H1 (cell line): ENCODE measurements at regions not wholly inside any gene's neighbourhood (a gene's known extent, or its start where the extent isn't known, plus 50 kb on each side); places are given as distances from the start of the nearest gene placed in this dataset.

Experiments
- CTCF ChIA-PET: fragments of 300-600 bp; sonication (Branson Sonifier 250); formaldehyde crosslinking; loops from one replicate; lab custom pipeline; 2021; ENCODE audit not compliant: partially characterized antibody; lab: Charles Lee
- POLR2A ChIA-PET: fragments of 300-600 bp; sonication (Branson Sonifier 250); formaldehyde crosslinking; loops from one replicate; lab custom pipeline; 2021; ENCODE audit warnings: inconsistent platforms; ENCODE audit not compliant: partially characterized antibody; lab: Charles Lee
- DNase-seq, 2 experiments: peaks; one replicate each; pipeline versions ENCODE4 v3.0.0 to v3.0.0-alpha.2; 2010 to 2022; ENCODE audit warnings: low spot score in 2 of 2, low read depth in 1 of 2, mixed read lengths in 1 of 2
- FAIRE-seq: peaks from 2 replicates; lab custom pipeline; 2011; peaks lifted over from hg19 to GRCh38; lab: Jason Lieb, UNC
- H2AFZ ChIP-seq: 2 replicates; pipeline ENCODE4 v1.8.1; 2012; ENCODE audit warnings: low read length, inconsistent platforms
- H2AK5ac ChIP-seq: 2 replicates; pipeline ENCODE4 v1.6.1; 2013; ENCODE audit warnings: low read depth, low read length
- H2BK120ac ChIP-seq: replicated peaks from 2 replicates; pipeline ENCODE3; 2013; ENCODE audit warnings: low read depth, low read length, inconsistent platforms
- H2BK12ac ChIP-seq: 2 replicates; pipeline ENCODE4 v1.6.1; 2013; ENCODE audit warnings: low read depth, low read length
- H2BK15ac ChIP-seq: 2 replicates; pipeline ENCODE4 v1.6.1; 2013; ENCODE audit warnings: low read length
- H2BK20ac ChIP-seq: 2 replicates; pipeline ENCODE4 v1.6.1; 2013; ENCODE audit warnings: low read length
- H2BK5ac ChIP-seq: 2 replicates; pipeline ENCODE4 v1.6.1; 2013; ENCODE audit warnings: low read depth, low read length
- H3K14ac ChIP-seq: 2 replicates; pipeline ENCODE4 v1.6.1; 2013; ENCODE audit warnings: inconsistent platforms; ENCODE audit not compliant: insufficient read length
- H3K18ac ChIP-seq: 2 replicates; pipeline ENCODE4 v1.6.1; 2013; ENCODE audit warnings: low read length; ENCODE audit errors: extremely low read depth
- H3K23ac ChIP-seq: 2 replicates; pipeline ENCODE4 v1.6.1; 2013; ENCODE audit warnings: inconsistent platforms; ENCODE audit not compliant: insufficient read length
- H3K23me2 ChIP-seq: 2 replicates; pipeline ENCODE4 v1.6.1; 2013; ENCODE audit warnings: low read depth, low read length
- H3K27ac ChIP-seq: 2 replicates; pipeline ENCODE4 v1.6.1; 2011; ENCODE audit warnings: low read depth, low read length, inconsistent platforms
- H3K27me3 ChIP-seq, 4 experiments: replicated peaks in 1 of 4; 1 replicate in 1 of 4; 2 replicates in 3 of 4; pipeline versions ENCODE4 v1.6.1 to v1.8.1; 2011 to 2013; ENCODE audit warnings: low read length in 3 of 4, mild to moderate bottlenecking in 3 of 4, inconsistent platforms in 2 of 4, mixed read lengths in 2 of 4, moderate library complexity in 1 of 4; ENCODE audit not compliant: control insufficient read depth in 3 of 4, insufficient read depth in 3 of 4; ENCODE audit errors: extremely low read depth in 1 of 4
- H3K36me3 ChIP-seq, 4 experiments: 2 replicates each; pipeline versions ENCODE4 v1.6.1 to v1.8.1; 2011 to 2013; ENCODE audit warnings: mild to moderate bottlenecking in 4 of 4, low read length in 3 of 4, moderate library complexity in 2 of 4, control low read depth in 1 of 4, inconsistent platforms in 1 of 4; ENCODE audit not compliant: insufficient read depth in 4 of 4, control insufficient read depth in 2 of 4
- H3K4ac ChIP-seq: replicated peaks from 2 replicates; pipeline ENCODE3; 2013; ENCODE audit warnings: low read length, low read depth, mixed read lengths, inconsistent platforms; ENCODE audit not compliant: insufficient read length
- H3K4me1 ChIP-seq, 4 experiments: replicated peaks in 1 of 4; 1 replicate in 1 of 4; 2 replicates in 3 of 4; pipeline versions ENCODE4 v1.6.1 to v1.8.1; 2011 to 2013; ENCODE audit warnings: low read length in 3 of 4, inconsistent platforms in 2 of 4, mixed read lengths in 1 of 4; ENCODE audit not compliant: insufficient read depth in 4 of 4, control insufficient read depth in 3 of 4
- H3K4me2 ChIP-seq, 2 experiments: 2 replicates each; pipeline versions ENCODE4 v1.6.1 to v1.8.1; 2011 to 2013; ENCODE audit warnings: low read depth in 2 of 2, low read length in 2 of 2, control low read depth in 1 of 2, inconsistent platforms in 1 of 2, mild to moderate bottlenecking in 1 of 2; ENCODE audit not compliant: insufficient read depth in 1 of 2
- H3K4me3 ChIP-seq, 4 experiments: fragments of 200-600, 300-600 bp in 1 of 4; sonication (generic), shearing (Covaris generic), sonication (Bioruptor Twin) in 1 of 4; 2 replicates each; pipeline versions ENCODE4 v1.5.1 to v1.8.1; 2011 to 2016; ENCODE audit warnings: low read length in 4 of 4, low read depth in 3 of 4, control low read depth in 2 of 4, inconsistent platforms in 2 of 4, mild to moderate bottlenecking in 2 of 4, mixed read lengths in 1 of 4, moderate library complexity in 1 of 4; ENCODE audit not compliant: insufficient read depth in 2 of 4; ENCODE audit errors: extremely low read depth in 1 of 4
- H3K56ac ChIP-seq: replicated peaks from 2 replicates; pipeline ENCODE3; 2013; ENCODE audit warnings: low read depth, mild to moderate bottlenecking, mixed read lengths, low read length, inconsistent platforms; ENCODE audit not compliant: insufficient read length
- H3K79me1 ChIP-seq: 2 replicates; pipeline ENCODE4 v1.6.1; 2013; ENCODE audit warnings: low read depth, low read length, control low read depth
- H3K79me2 ChIP-seq, 2 experiments: 2 replicates each; pipeline versions ENCODE4 v1.6.1 to v1.8.1; 2012 to 2013; ENCODE audit warnings: low read length in 2 of 2, mild to moderate bottlenecking in 2 of 2, inconsistent platforms in 1 of 2; ENCODE audit not compliant: insufficient read depth in 2 of 2, control insufficient read depth in 1 of 2
- H3K9ac ChIP-seq, 4 experiments: replicated peaks in 1 of 4; 1 replicate in 1 of 4; 2 replicates in 3 of 4; pipeline versions ENCODE4 v1.6.1 to v1.8.1; 2011 to 2013; ENCODE audit warnings: low read depth in 3 of 4, low read length in 3 of 4, control low read depth in 2 of 4, mild to moderate bottlenecking in 2 of 4, moderate library complexity in 2 of 4, inconsistent platforms in 1 of 4; ENCODE audit errors: extremely low read depth in 1 of 4
- H3K9me3 ChIP-seq, 2 experiments: 2 replicates each; pipeline versions ENCODE4 v1.6.1 to v1.8.1; 2012 to 2013; ENCODE audit warnings: mild to moderate bottlenecking in 2 of 2, moderate library complexity in 2 of 2, control low read depth in 1 of 2, inconsistent platforms in 1 of 2, low read depth in 1 of 2, low read length in 1 of 2, mixed read lengths in 1 of 2; ENCODE audit not compliant: insufficient read depth in 2 of 2
- H4K20me1 ChIP-seq, 2 experiments: replicated peaks in 1 of 2; 2 replicates each; pipeline versions ENCODE3 to v1.8.1; 2011 to 2013; ENCODE audit warnings: inconsistent platforms in 2 of 2, low read length in 2 of 2, mild to moderate bottlenecking in 1 of 2; ENCODE audit not compliant: insufficient read depth in 2 of 2, control insufficient read depth in 1 of 2
- H4K5ac ChIP-seq: 2 replicates; pipeline ENCODE4 v1.6.1; 2013; ENCODE audit warnings: low read length, low read depth, mixed read lengths, inconsistent platforms; ENCODE audit not compliant: insufficient read length
- H4K8ac ChIP-seq: 2 replicates; pipeline ENCODE4 v1.8.0; 2013; ENCODE audit warnings: mild to moderate bottlenecking, moderate library complexity, low read length, inconsistent platforms; ENCODE audit not compliant: insufficient read depth; ENCODE audit errors: extremely low read depth
- H4K91ac ChIP-seq: replicated peaks from 2 replicates; pipeline ENCODE3; 2013; ENCODE audit warnings: low read length, mixed read lengths, inconsistent platforms; ENCODE audit not compliant: insufficient read length
- BACH1 ChIP-seq: IDR thresholded peaks from 2 replicates; pipeline ENCODE4 v1.6.1; 2012; ENCODE audit warnings: low read length, improper control_type of control experiment
- BRCA1 ChIP-seq: IDR thresholded peaks from 2 replicates; pipeline ENCODE4 v1.6.1; 2012; ENCODE audit warnings: low read depth, low read length, improper control_type of control experiment
- HDAC6 ChIP-seq: IDR thresholded peaks from one replicate; pipeline ENCODE4 v1.7.1; 2012; ENCODE audit warnings: low read depth, mild to moderate bottlenecking, inconsistent platforms, low read length, moderate library complexity
- MAFK ChIP-seq: IDR thresholded peaks from 2 replicates; pipeline ENCODE4 v1.6.1; 2012; ENCODE audit warnings: low read depth, mild to moderate bottlenecking, improper control_type of control experiment, low read length
- NRF1 ChIP-seq: IDR thresholded peaks from 2 replicates; pipeline ENCODE4 v1.6.1; 2011; ENCODE audit warnings: mild to moderate bottlenecking, low read depth, low read length, improper control_type of control experiment
- RBBP5 ChIP-seq: IDR thresholded peaks from 2 replicates; pipeline ENCODE4 v1.7.1; 2012; ENCODE audit warnings: low read depth, mild to moderate bottlenecking, inconsistent platforms, low read length, moderate library complexity, borderline replicate concordance
- TAF7 ChIP-seq: optimal IDR thresholded peaks from 2 replicates; pipeline ENCODE3; 2011; ENCODE audit warnings: low read depth, mild to moderate bottlenecking, inconsistent platforms, low read length, moderate library complexity, borderline replicate concordance
- TBP ChIP-seq: IDR thresholded peaks from 2 replicates; pipeline ENCODE4 v1.6.1; 2011; ENCODE audit warnings: low read depth, low read length, improper control_type of control experiment
- TEAD4 ChIP-seq: IDR thresholded peaks from 2 replicates; pipeline ENCODE4 v1.6.1; 2012; ENCODE audit warnings: low read depth, low read length, inconsistent platforms, mixed read lengths
- YY1 ChIP-seq: IDR thresholded peaks from 2 replicates; pipeline ENCODE4 v1.6.1; 2011; ENCODE audit warnings: low read depth, mild to moderate bottlenecking, low read length
- WGBS, 2 experiments: shearing (Covaris generic) in 1 of 2; methylation state at CpG; one replicate each; pipeline versions ENCODE4 v1.1.6 to v1.1.7; 2013 to 2015; ENCODE audit warnings: low lambda C conversion rate in 2 of 2, mixed read lengths in 2 of 2, inconsistent platforms in 1 of 2, low coverage in 1 of 2, missing lambda C conversion rate in 1 of 2; ENCODE audit not compliant: insufficient replicate concordance in 2 of 2, insufficient coverage in 1 of 2, insufficient read length in 1 of 2; ENCODE audit errors: extremely low coverage in 1 of 2, missing lambda C conversion rate in 1 of 2; 5-methylcytosine and 5-hydroxymethylcytosine counted together

- Histone ChIP-seq H3K79me1 (no peaks in the 10 kb centered on the region), H2BK5ac (no peak overlapping the region), H3K79me2 (no peaks in the 10 kb centered on the region), H2BK120ac (no peak overlapping the region), H3K27ac (no peak overlapping the region), H3K9me3 (no peaks in the 10 kb centered on the region), H3K4me2 (no peak overlapping the region), H2BK20ac (no peak overlapping the region), H3K4ac (no peak overlapping the region), H3K14ac (no peak overlapping the region), H2BK12ac (no peak overlapping the region), H2AFZ (no peak overlapping the region), H3K4me1 (peaks cover 0 to 2% (median 0%) of the 10 kb centered on the region in 4 experiments; a peak in 1 of 7 replicates), H3K18ac (no peak overlapping the region), H4K5ac (no peak overlapping the region), H4K8ac (no peak overlapping the region), H3K36me3 (no peaks in the 10 kb centered on the region), H3K23me2 (no peaks in the 10 kb centered on the region), H3K56ac (no peak overlapping the region), H3K23ac (no peak overlapping the region), H2BK15ac (no peak overlapping the region), H3K9ac (no peak overlapping the region), H4K91ac (no peak overlapping the region), H3K27me3 (no peaks in the 10 kb centered on the region), H2AK5ac (no peak overlapping the region), H3K4me3 (no peak overlapping the region), H4K20me1 (no peaks in the 10 kb centered on the region)
- 78% methylated on average over 4 of the region's 4 CpGs; no CpG with 5 or more reads in 1 of the 2 experiments for WGBS, 2 experiments
- DNase-seq (no peak), FAIRE-seq (no peak)
- ChIA-PET CTCF (interaction anchor here (1.5 kb wide), 1 partner anchor 78 kb away, joined by 3 read pairs; no protein-coding TSS in a partner anchor), POLR2A (no interaction called here)
- TF ChIP-seq BACH1 (no peak), BRCA1 (no peak), RBBP5 (no peak), MAFK (no peak), NRF1 (no peak), HDAC6 (no peak), TBP (no peak), TAF7 (no peak), YY1 (no peak), TEAD4 (no peak)
Observed at GRCh38 chrX:69299951-69300714, 134.9 kb upstream of the PJA1 start.
